ENCODE measurements at regions not wholly inside any gene's neighbourhood (a gene's known extent, or its start where the extent isn't known, plus 50 kb on each side); places are given as distances from the start of the nearest gene placed in this dataset.

- intact Hi-C loops (cut with DNase I): no loop called here
- TF ChIP-seq POLR2A (IDR thresholded peaks at IDR 0.05) (no peak), CTCF (IDR thresholded peaks at IDR 0.05) (no peak)
- H3K27ac ChIP-seq: no peak overlapping the region
- H3K9me3 ChIP-seq: no peaks in the 10 kb centered on the region
- WGBS, 2 donors: 55 to 57% methylated on average over 3 of the region's 3 CpGs
- no peaks in the 10 kb centered on the region for H3K36me3 ChIP-seq (replicated peaks in 1 of 2; ENCODE audit: insufficient read depth in 1 of 2, low read depth in 2 of 2)
- no peaks in the 10 kb centered on the region for H3K27me3 ChIP-seq
- H3K4me3 ChIP-seq: no peak overlapping the region
- ATAC-seq (no peak), DNase-seq (no peak)
- no peaks in the 10 kb centered on the region for H3K4me1 ChIP-seq
These were observed 354.0 kb downstream of the CCDC85A start for GRCh38 chr2:56537756-56538155.

- Histone ChIP-seq H3K4me1 (no peaks in the 10 kb centered on the region), H3K4me3 (no peak overlapping the region), H3K36me3 (replicated peaks in 1 of 2; ENCODE audit: insufficient read depth in 1 of 2, low read depth in 2 of 2) (no peaks in the 10 kb centered on the region), H3K27me3 (no peaks in the 10 kb centered on the region), H3K9me3 (no peaks in the 10 kb centered on the region), H3K27ac (no peak overlapping the region)
- intact Hi-C loops (cut with DNase I): no loop called here
- TF ChIP-seq CTCF (IDR thresholded peaks at IDR 0.05) (no peak), POLR2A (IDR thresholded peaks at IDR 0.05) (no peak)
- no peak for DNase-seq
- 69 to 75% methylated on average over 2 of the region's 2 CpGs for WGBS, 2 donors
- ATAC-seq: no peak
These were observed 355.8 kb downstream of the CCDC85A start for GRCh38 chr2:56539618-56540017.

- no peaks in the 10 kb centered on the region for H3K27me3 ChIP-seq
- WGBS, 2 donors: 59 to 67% methylated on average over 1 of the region's 1 CpG
- no peak for DNase-seq
- no peak overlapping the region for H3K4me3 ChIP-seq
- intact Hi-C loops (cut with DNase I): no loop called here
- no peaks in the 10 kb centered on the region for H3K9me3 ChIP-seq
- no peaks in the 10 kb centered on the region for H3K4me1 ChIP-seq
- no peak for ATAC-seq
- H3K27ac ChIP-seq: no peak overlapping the region
- TF ChIP-seq CTCF (IDR thresholded peaks at IDR 0.05) (no peak), POLR2A (IDR thresholded peaks at IDR 0.05) (no peak)
- H3K36me3 ChIP-seq (replicated peaks in 1 of 2; ENCODE audit: insufficient read depth in 1 of 2, low read depth in 2 of 2): no peaks in the 10 kb centered on the region
These were observed 356.7 kb downstream of the CCDC85A start for GRCh38 chr2:56540467-56540866.

GRCh38 chr2:56540916-56541315 is 357.1 kb downstream of the CCDC85A start:
- no peak for TF ChIP-seq POLR2A (IDR thresholded peaks at IDR 0.05)
- Histone ChIP-seq H3K4me1 (no peaks in the 10 kb centered on the region), H3K36me3 (replicated peaks in 1 of 2; ENCODE audit: insufficient read depth in 1 of 2, low read depth in 2 of 2) (no peaks in the 10 kb centered on the region), H3K9me3 (no peaks in the 10 kb centered on the region), H3K27ac (no peak overlapping the region), H3K4me3 (no peak overlapping the region), H3K27me3 (no peaks in the 10 kb centered on the region)
- WGBS, 2 donors: 22 to 57% methylated on average over 4 of the region's 4 CpGs
- no peak for ATAC-seq
- intact Hi-C loops (cut with DNase I): no loop called here
- no peak for DNase-seq

GRCh38 chr2:56542213-56542612 is 358.4 kb downstream of the CCDC85A start:
- ATAC-seq (no peak), DNase-seq (no peak)
- Histone ChIP-seq H3K27ac (no peak overlapping the region), H3K27me3 (no peaks in the 10 kb centered on the region), H3K36me3 (replicated peaks in 1 of 2; ENCODE audit: insufficient read depth in 1 of 2, low read depth in 2 of 2) (no peaks in the 10 kb centered on the region), H3K4me3 (no peak overlapping the region), H3K9me3 (no peaks in the 10 kb centered on the region), H3K4me1 (no peaks in the 10 kb centered on the region)
- TF ChIP-seq CTCF (IDR thresholded peaks at IDR 0.05): no peak
- TF ChIP-seq POLR2A (IDR thresholded peaks at IDR 0.05): no peak
- intact Hi-C loops (cut with DNase I): no loop called here
